ENCODE measurements at regions not wholly inside any gene's neighbourhood (a gene's known extent, or its start where the extent isn't known, plus 50 kb on each side); places are given as distances from the start of the nearest gene placed in this dataset.
"Not testable (repeated sequence)": the region's sequence is repeated elsewhere in the genome, so short reads cannot be mapped to it uniquely, and the experiment has no call there.

DNA sequence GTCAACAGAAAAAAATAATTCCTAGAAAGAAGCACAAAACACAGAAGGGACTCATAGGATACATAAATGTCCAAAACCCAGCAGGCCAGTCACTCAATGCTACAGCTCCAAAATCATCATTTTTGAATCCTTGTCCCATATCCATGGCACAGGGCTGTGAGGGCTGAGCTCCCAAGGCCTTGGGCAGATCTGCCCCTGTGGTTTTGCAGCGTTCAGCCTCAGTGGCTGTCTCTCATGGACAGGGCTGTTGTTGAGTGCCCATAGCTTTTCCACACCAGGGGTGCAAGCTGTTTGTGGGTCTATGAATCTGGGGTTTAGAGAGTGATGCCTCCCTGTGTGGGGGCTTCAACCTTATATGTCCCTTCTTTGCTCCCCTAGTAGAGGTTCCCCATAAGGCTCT is 243.2 kb downstream of the CWH43 start:
- not testable (repeated sequence) for H3K27ac ChIP-seq (ENCODE audit: low read depth, low read length, severe bottlenecking); H3K4me1 ChIP-seq (ENCODE audit: control insufficient read depth, insufficient read depth, low read length, poor library complexity, severe bottlenecking); H3K36me3 ChIP-seq (ENCODE audit: control insufficient read depth, insufficient read depth, low read length); H3K4me3 ChIP-seq (ENCODE audit: extremely low read depth, insufficient read depth, low read length, poor library complexity, severe bottlenecking); H3K9me3 ChIP-seq (ENCODE audit: control insufficient read depth, low read length)
- WGBS, 2 experiments (ENCODE audit: insufficient coverage in 2 of 2) = 38% methylated on average over 1 of the region's 1 CpG; no CpG with 5 or more reads in 1 of the 2 experiments

- H3K4me1 ChIP-seq (ENCODE audit: control insufficient read depth, insufficient read depth, low read length, poor library complexity, severe bottlenecking); H3K27ac ChIP-seq (ENCODE audit: low read depth, low read length, severe bottlenecking); H3K36me3 ChIP-seq (ENCODE audit: control insufficient read depth, insufficient read depth, low read length); H3K4me3 ChIP-seq (ENCODE audit: extremely low read depth, insufficient read depth, low read length, poor library complexity, severe bottlenecking); H3K9me3 ChIP-seq (ENCODE audit: control insufficient read depth, low read length): not testable (repeated sequence)
- 57 to 58% methylated on average over 5 to 6 of the region's 6 CpGs for WGBS, 2 experiments (ENCODE audit: insufficient coverage in 2 of 2)
Measured at GRCh38 chr4:49229713-49230112, 243.6 kb downstream of the CWH43 start.

GRCh38 chr4:49233346-49233745 is 247.3 kb downstream of the CWH43 start:
- not testable (repeated sequence) for H3K9me3 ChIP-seq (ENCODE audit: control insufficient read depth, low read length); H3K4me3 ChIP-seq (ENCODE audit: extremely low read depth, insufficient read depth, low read length, poor library complexity, severe bottlenecking); H3K36me3 ChIP-seq (ENCODE audit: control insufficient read depth, insufficient read depth, low read length); H3K27ac ChIP-seq (ENCODE audit: low read depth, low read length, severe bottlenecking); H3K4me1 ChIP-seq (ENCODE audit: control insufficient read depth, insufficient read depth, low read length, poor library complexity, severe bottlenecking)
- 20% methylated on average over 1 of the region's 3 CpGs; no CpG with 5 or more reads in 1 of the 2 experiments for WGBS, 2 experiments (ENCODE audit: insufficient coverage in 2 of 2)

DNA sequence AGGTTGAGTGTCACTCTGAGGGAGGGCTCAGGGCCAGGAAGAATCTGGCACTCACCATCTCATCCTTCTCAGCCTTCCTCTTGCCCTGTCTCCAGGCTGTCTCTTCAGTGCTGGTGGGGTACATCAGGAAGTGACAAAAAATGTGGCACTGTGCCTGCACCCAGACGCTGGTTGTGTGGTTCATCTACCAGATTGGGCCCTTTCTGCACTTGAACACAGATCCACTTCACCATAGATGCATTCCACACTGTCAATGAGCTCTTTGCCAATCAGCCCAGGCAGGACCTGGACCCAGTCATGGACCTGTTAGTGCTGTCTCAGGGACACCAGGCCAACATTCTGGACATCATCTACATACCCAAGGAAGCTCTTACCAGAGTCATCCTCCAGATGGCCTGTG is 247.7 kb downstream of the CWH43 start:
- H3K36me3 ChIP-seq (ENCODE audit: control insufficient read depth, insufficient read depth, low read length); H3K4me1 ChIP-seq (ENCODE audit: control insufficient read depth, insufficient read depth, low read length, poor library complexity, severe bottlenecking); H3K4me3 ChIP-seq (ENCODE audit: extremely low read depth, insufficient read depth, low read length, poor library complexity, severe bottlenecking); H3K27ac ChIP-seq (ENCODE audit: low read depth, low read length, severe bottlenecking); H3K9me3 ChIP-seq (ENCODE audit: control insufficient read depth, low read length): not testable (repeated sequence)
- WGBS, 2 experiments (ENCODE audit: insufficient coverage in 2 of 2) = no CpG with 5 or more reads among the region's 1 CpG

DNA sequence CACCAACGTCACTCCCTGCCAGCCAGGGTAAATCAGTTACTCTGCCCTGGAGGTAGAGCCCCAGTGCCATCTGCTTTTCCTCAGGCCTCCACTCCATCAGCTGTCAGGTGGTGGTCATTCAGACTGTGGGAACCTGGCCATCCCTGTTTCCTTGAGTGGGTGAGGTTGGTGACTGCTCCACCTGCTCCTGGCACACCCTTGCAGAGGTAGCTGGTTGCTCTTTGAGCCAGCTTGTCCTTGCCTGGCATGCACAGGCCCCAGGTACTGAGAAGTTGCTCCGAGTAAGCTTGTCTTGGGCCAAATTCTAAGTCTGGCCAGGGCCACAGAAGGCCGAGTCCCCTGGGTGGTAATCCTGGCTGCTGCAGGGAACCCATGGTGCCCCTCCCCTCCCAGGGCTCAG is 248.3 kb downstream of the CWH43 start:
- WGBS, 2 experiments (ENCODE audit: insufficient coverage in 2 of 2) = no CpG with 5 or more reads among the region's 3 CpGs
- not testable (repeated sequence) for H3K4me3 ChIP-seq (ENCODE audit: extremely low read depth, insufficient read depth, low read length, poor library complexity, severe bottlenecking); H3K9me3 ChIP-seq (ENCODE audit: control insufficient read depth, low read length); H3K27ac ChIP-seq (ENCODE audit: low read depth, low read length, severe bottlenecking); H3K36me3 ChIP-seq (ENCODE audit: control insufficient read depth, insufficient read depth, low read length); H3K4me1 ChIP-seq (ENCODE audit: control insufficient read depth, insufficient read depth, low read length, poor library complexity, severe bottlenecking)

DNA sequence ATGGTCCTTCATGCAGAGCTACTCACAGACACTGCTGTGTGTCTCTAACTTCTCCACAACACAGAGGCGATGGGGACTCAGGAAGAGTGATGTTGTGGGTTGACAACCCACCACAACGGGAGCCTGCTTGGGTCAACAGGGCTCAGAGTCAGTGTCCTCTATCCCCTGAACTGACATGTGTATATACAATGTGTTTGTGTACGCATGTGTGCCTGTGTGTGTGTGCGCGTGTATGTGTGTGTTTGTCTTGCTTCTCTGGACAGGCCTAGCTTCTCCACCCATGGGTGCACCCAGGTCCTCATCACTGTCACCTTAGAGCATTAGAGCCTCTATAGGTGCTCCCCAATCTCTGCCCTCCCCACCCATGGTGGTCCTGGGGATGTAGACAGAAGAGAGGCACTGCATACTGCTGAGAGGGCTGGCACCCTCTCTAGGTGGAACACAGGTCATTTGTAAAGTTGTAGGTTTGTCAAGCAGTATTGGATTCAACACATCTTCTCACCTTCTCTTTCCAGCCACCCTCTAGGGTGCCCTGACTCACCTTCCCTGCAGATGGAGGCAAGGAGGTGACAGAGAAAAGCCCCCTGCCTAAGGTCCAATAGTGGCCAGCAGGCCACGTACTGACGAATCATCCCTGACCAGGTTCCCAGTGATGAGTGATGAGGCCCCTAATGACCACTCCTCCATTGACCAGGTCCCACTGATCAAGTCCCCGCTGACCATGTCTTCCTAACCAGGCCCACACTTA is 249.5 kb downstream of the CWH43 start:
- not testable (repeated sequence) for H3K9me3 ChIP-seq (ENCODE audit: control insufficient read depth, low read length); H3K27ac ChIP-seq (ENCODE audit: low read depth, low read length, severe bottlenecking); H3K4me3 ChIP-seq (ENCODE audit: extremely low read depth, insufficient read depth, low read length, poor library complexity, severe bottlenecking); H3K4me1 ChIP-seq (ENCODE audit: control insufficient read depth, insufficient read depth, low read length, poor library complexity, severe bottlenecking); H3K36me3 ChIP-seq (ENCODE audit: control insufficient read depth, insufficient read depth, low read length)
- 53 to 55% methylated on average over 2 to 3 of the region's 8 CpGs for WGBS, 2 experiments (ENCODE audit: insufficient coverage in 2 of 2)

DNA sequence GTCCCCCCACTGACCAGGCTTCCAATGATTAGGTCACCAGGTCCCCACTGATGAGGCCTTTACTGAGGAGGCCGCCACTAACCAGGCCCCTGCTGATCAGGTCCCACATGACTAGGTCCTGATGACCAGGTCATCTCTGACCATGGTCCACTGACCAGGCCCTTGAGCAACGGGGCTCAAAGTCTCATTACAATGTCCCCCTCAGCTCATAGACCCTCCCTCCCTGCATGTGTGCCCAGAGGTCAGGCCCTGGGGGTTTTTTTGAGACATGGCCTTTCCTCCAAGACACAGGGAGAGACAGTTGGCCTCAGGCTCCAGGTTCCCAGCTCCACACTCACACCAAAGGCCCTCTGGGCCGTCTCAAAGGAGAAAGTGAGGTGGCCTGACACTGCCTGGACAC is 250.4 kb downstream of the CWH43 start:
- not testable (repeated sequence) for H3K9me3 ChIP-seq (ENCODE audit: control insufficient read depth, low read length); H3K4me3 ChIP-seq (ENCODE audit: extremely low read depth, insufficient read depth, low read length, poor library complexity, severe bottlenecking)
- WGBS, 2 experiments (ENCODE audit: insufficient coverage in 2 of 2) = 22 to 67% methylated on average over 1 of the region's 3 CpGs

DNA sequence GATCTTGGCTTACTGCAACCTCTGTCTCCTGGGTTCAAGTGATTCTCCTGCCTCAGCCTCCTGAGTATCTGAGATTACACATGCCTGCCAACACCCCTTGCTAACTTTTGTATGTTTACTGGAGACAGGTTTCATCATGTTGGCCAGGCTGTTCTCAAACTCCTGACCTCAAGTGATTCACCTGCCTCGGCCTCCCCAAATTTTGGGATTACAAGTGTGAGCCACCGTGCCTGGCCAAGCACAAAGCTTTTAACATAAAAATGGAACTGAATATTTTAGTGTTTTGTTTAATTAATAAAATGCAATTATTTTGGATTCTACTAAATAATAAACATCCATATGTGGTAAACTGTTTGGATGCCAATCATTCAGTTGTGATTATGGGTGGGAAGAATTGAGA is 255.2 kb downstream of the CWH43 start:
- H3K9me3 ChIP-seq (ENCODE audit: control insufficient read depth, low read length); H3K27ac ChIP-seq (ENCODE audit: low read depth, low read length, severe bottlenecking); H3K36me3 ChIP-seq (ENCODE audit: control insufficient read depth, insufficient read depth, low read length); H3K4me1 ChIP-seq (ENCODE audit: control insufficient read depth, insufficient read depth, low read length, poor library complexity, severe bottlenecking); H3K4me3 ChIP-seq (ENCODE audit: extremely low read depth, insufficient read depth, low read length, poor library complexity, severe bottlenecking): not testable (repeated sequence)
- WGBS, 2 experiments (ENCODE audit: insufficient coverage in 2 of 2) = no CpG with 5 or more reads among the region's 2 CpGs

More for the DNA sequence above, 250.4 kb downstream of the CWH43 start:
- not testable (repeated sequence) for H3K4me1 ChIP-seq (ENCODE audit: control insufficient read depth, insufficient read depth, low read length, poor library complexity, severe bottlenecking); H3K27ac ChIP-seq (ENCODE audit: low read depth, low read length, severe bottlenecking); H3K36me3 ChIP-seq (ENCODE audit: control insufficient read depth, insufficient read depth, low read length)

- not testable (repeated sequence) for H3K27ac ChIP-seq (ENCODE audit: low read depth, low read length, severe bottlenecking); H3K4me3 ChIP-seq (ENCODE audit: extremely low read depth, insufficient read depth, low read length, poor library complexity, severe bottlenecking); H3K4me1 ChIP-seq (ENCODE audit: control insufficient read depth, insufficient read depth, low read length, poor library complexity, severe bottlenecking); H3K36me3 ChIP-seq (ENCODE audit: control insufficient read depth, insufficient read depth, low read length); H3K9me3 ChIP-seq (ENCODE audit: control insufficient read depth, low read length)
- 71% methylated on average over 1 of the region's 2 CpGs; no CpG with 5 or more reads in 1 of the 2 experiments for WGBS, 2 experiments (ENCODE audit: insufficient coverage in 2 of 2)
Measured at GRCh38 chr4:49262786-49263185, 276.7 kb downstream of the CWH43 start.

DNA sequence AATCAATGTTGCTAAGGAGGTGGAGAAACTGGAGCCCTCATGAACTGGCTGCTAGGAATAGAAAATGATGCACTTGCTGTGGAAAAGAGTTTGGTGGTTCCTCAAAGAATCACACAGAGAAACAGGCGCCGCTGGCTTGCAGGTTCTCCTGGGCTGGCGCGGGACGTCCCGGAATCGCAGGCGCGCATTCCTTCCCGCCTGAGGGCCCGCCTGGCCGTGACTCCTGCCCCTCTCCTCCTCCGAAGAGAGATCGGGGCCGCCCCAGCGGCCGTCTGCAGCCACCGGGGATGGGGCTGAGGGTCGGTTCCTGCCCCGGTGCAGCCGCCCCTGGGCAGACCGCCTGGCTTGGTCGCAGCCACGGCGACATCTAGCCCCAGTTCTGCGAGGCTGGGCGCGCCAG is 284.4 kb downstream of the CWH43 start:
- not testable (repeated sequence) for H3K9me3 ChIP-seq (ENCODE audit: control insufficient read depth, low read length); H3K4me3 ChIP-seq (ENCODE audit: extremely low read depth, insufficient read depth, low read length, poor library complexity, severe bottlenecking); H3K27ac ChIP-seq (ENCODE audit: low read depth, low read length, severe bottlenecking); H3K4me1 ChIP-seq (ENCODE audit: control insufficient read depth, insufficient read depth, low read length, poor library complexity, severe bottlenecking); H3K36me3 ChIP-seq (ENCODE audit: control insufficient read depth, insufficient read depth, low read length)
- WGBS, 2 experiments (ENCODE audit: insufficient coverage in 2 of 2) = 85 to 86% methylated on average over 12 of the region's 28 CpGs

DNA sequence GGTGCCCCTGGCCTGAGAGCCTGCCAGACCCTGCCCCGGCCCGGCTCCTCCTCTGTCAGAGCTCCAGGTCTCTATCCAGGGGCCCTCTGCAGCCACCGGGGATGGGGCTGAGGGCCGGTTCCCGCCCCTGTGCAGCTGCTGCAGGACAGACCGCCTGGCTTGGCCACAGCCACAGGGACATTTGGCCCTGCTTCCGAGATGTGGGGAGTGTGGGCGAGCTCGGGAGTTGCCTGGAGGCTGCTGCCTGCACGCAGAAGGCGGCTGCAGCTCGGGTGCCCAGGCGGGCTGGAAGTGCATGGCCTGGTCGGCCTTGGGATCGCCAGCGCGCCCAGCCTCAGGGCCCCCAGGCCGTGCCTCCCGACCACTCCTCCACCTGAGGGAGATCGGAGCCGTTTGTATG is 284.8 kb downstream of the CWH43 start:
- H3K4me3 ChIP-seq (ENCODE audit: extremely low read depth, insufficient read depth, low read length, poor library complexity, severe bottlenecking); H3K27ac ChIP-seq (ENCODE audit: low read depth, low read length, severe bottlenecking); H3K36me3 ChIP-seq (ENCODE audit: control insufficient read depth, insufficient read depth, low read length); H3K4me1 ChIP-seq (ENCODE audit: control insufficient read depth, insufficient read depth, low read length, poor library complexity, severe bottlenecking); H3K9me3 ChIP-seq (ENCODE audit: control insufficient read depth, low read length): not testable (repeated sequence)
- 93 to 100% methylated on average over 3 to 9 of the region's 21 CpGs for WGBS, 2 experiments (ENCODE audit: insufficient coverage in 2 of 2)

All from mesodermal cell (in vitro differentiated cells).